Common myeloid progenitor, CD34-positive (primary cell): ENCODE measurements at regions not wholly inside any gene's neighbourhood (a gene's known extent, or its start where the extent isn't known, plus 50 kb on each side); places are given as distances from the start of the nearest gene placed in this dataset.
A peak's percentile ranks its signal among the peaks of the same experiment; 100 is the strongest.

Source experiments
- CTCF ChIA-PET: fragments of 350-600 bp; sonication (Branson Sonifier 250); formaldehyde crosslinking; loops from one replicate; lab custom pipeline; 2021; ENCODE audit warnings: antibody characterized with exemption; lab: Charles Lee
- POLR2A ChIA-PET: fragments of 350-600 bp; sonication (Branson Sonifier 250); formaldehyde crosslinking; loops from one replicate; lab custom pipeline; 2021; ENCODE audit warnings: antibody characterized with exemption; lab: Charles Lee
- DNase-seq, 3 donors: peaks; one replicate each; pipeline versions ENCODE4 v3.0.0 to v3.0.0-alpha.2; 2013
- H3K27ac ChIP-seq, 2 experiments: 1 replicate in 1 of 2; 2 replicates in 1 of 2; pipeline ENCODE4 v1.7.0; 2013; ENCODE audit warnings: inconsistent platforms in 2 of 2, low read length in 2 of 2, mild to moderate bottlenecking in 2 of 2, low read depth in 1 of 2, moderate library complexity in 1 of 2; ENCODE audit not compliant: severe bottlenecking in 2 of 2, insufficient read depth in 1 of 2, poor library complexity in 1 of 2
- H3K27me3 ChIP-seq, 5 experiments: replicated peaks in 2 of 5; 1 replicate in 3 of 5; 2 replicates in 2 of 5; pipeline versions ENCODE4 v1.6.1 to v1.7.0; 2013; ENCODE audit warnings: low read length in 4 of 5, mild to moderate bottlenecking in 2 of 5, moderate library complexity in 2 of 5, inconsistent platforms in 1 of 5; ENCODE audit not compliant: insufficient read depth in 5 of 5, control insufficient read depth in 4 of 5
- H3K36me3 ChIP-seq, 4 experiments: 1 replicate in 2 of 4; 2 replicates in 2 of 4; pipeline versions ENCODE4 v1.6.1 to v1.7.0; 2013; ENCODE audit warnings: low read length in 3 of 4, control low read depth in 1 of 4, mild to moderate bottlenecking in 1 of 4; ENCODE audit not compliant: control insufficient read depth in 4 of 4, insufficient read depth in 4 of 4
- H3K4me1 ChIP-seq, 4 experiments: 1 replicate in 3 of 4; 2 replicates in 1 of 4; pipeline versions ENCODE4 v1.6.1 to v1.7.1; 2013; ENCODE audit warnings: low read length in 3 of 4, mild to moderate bottlenecking in 3 of 4, control low read depth in 1 of 4, inconsistent platforms in 1 of 4, moderate library complexity in 1 of 4; ENCODE audit not compliant: control insufficient read depth in 4 of 4, insufficient read depth in 4 of 4; ENCODE audit errors: control extremely low read depth in 1 of 4
- H3K4me3 ChIP-seq, 7 experiments: 1 replicate in 4 of 7; 2 replicates in 3 of 7; pipeline versions ENCODE4 v1.5.1 to v1.7.0; 2013; ENCODE audit warnings: mild to moderate bottlenecking in 7 of 7, low read length in 6 of 7, moderate library complexity in 6 of 7, inconsistent platforms in 2 of 7, low read depth in 2 of 7, control low read depth in 1 of 7; ENCODE audit not compliant: insufficient read depth in 4 of 7, control insufficient read depth in 1 of 7; ENCODE audit errors: extremely low read depth in 1 of 7
- H3K9me3 ChIP-seq, 5 experiments: 1 replicate in 4 of 5; 2 replicates in 1 of 5; pipeline versions ENCODE4 v1.6.1 to v1.7.1; 2013; ENCODE audit warnings: low read length in 4 of 5, mild to moderate bottlenecking in 2 of 5, inconsistent platforms in 1 of 5, low read depth in 1 of 5, moderate library complexity in 1 of 5; ENCODE audit not compliant: control insufficient read depth in 4 of 5, insufficient read depth in 2 of 5; ENCODE audit errors: control extremely low read depth in 1 of 5
- WGBS: methylation state at CpG from one replicate; pipeline ENCODE4 v1.1.5; 2013; ENCODE audit not compliant: insufficient coverage; 5-methylcytosine and 5-hydroxymethylcytosine counted together

DNA sequence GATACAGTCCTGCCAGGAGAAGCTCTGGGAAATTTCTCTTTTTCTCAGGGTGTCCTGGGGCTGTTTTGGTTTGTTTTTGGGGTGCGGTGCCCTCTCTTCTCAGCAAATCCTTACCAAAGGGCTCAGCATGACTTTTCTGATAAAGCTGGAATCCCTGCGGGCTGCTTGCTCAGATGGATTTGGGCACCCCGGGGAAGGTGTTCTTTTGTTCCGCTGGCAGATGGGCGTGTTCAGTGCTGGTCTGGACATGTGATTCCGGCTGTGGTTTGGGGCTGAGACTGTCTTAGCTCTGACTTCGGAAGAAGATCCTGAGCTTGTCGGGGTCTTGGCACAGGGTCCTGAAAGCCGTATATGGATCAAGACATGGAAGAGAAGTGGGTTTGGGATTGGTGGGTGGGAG is 134.2 kb upstream of the SPRED2 start:
- ChIA-PET POLR2A (no interaction called here), CTCF (interaction anchor here (0.8 to 1.1 kb wide), 4 partner anchors 10 to 303 kb away, joined by 3 to 6 read pairs (median 3); no protein-coding TSS in a partner anchor)
- no peaks in the 10 kb centered on the region for H3K27me3 ChIP-seq
- DNase-seq: peak in 1 of 3 donors; percentile 33
- no peaks in the 10 kb centered on the region for H3K36me3 ChIP-seq
- peak overlapping the region in 3 of 7 experiments; percentile 17 to 48 (median 36) for H3K4me3 ChIP-seq
- WGBS: 44% methylated on average over 7 of the region's 9 CpGs
- H3K4me1 ChIP-seq: peaks cover 0 to 9% (median 7%) of the 10 kb centered on the region in 4 experiments
- H3K9me3 ChIP-seq: no peaks in the 10 kb centered on the region
- no peak overlapping the region for H3K27ac ChIP-seq

- DNase-seq: no peak
- no peaks in the 10 kb centered on the region for H3K9me3 ChIP-seq
- WGBS: 82% methylated on average over 8 of the region's 8 CpGs
- H3K4me3 ChIP-seq: no peak overlapping the region
- ChIA-PET CTCF (no interaction called here), POLR2A (no interaction called here)
- H3K27me3 ChIP-seq: no peaks in the 10 kb centered on the region
- no peak overlapping the region for H3K27ac ChIP-seq
- no peaks in the 10 kb centered on the region for H3K36me3 ChIP-seq
- peaks cover 0 to 9% (median 7%) of the 10 kb centered on the region in 4 experiments for H3K4me1 ChIP-seq
Observed at GRCh38 chr2:65565681-65566080, 133.3 kb upstream of the SPRED2 start.

DNA sequence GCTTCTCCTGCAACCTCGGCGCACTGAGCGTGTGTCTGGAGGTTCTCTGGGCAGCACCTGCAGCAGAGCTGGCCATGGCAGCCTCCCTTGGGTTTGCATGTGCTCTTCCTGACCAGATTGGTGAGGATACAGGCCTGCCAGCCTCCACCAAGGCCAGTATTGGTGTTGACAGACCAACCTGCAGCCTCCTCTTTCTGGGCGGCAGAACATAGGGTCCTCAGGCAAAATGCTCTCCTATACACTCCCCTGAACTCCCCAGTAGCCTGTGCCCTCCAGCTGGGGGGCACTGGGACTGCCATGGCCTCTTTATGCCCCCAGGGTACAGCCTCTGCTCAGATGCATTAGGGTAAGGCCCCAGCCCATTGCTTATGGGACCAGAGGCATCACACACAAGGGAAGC is 131.9 kb upstream of the SPRED2 start:
- ChIA-PET POLR2A (no interaction called here), CTCF (interaction anchor here (0.6 kb wide), 1 partner anchor 12 kb away, joined by 3 read pairs; no protein-coding TSS in a partner anchor)
- H3K4me1 ChIP-seq: peaks cover 0 to 9% (median 7%) of the 10 kb centered on the region in 4 experiments
- no peaks in the 10 kb centered on the region for H3K9me3 ChIP-seq
- no peaks in the 10 kb centered on the region for H3K36me3 ChIP-seq
- no peaks in the 10 kb centered on the region for H3K27me3 ChIP-seq
- no peak for DNase-seq
- WGBS: 91% methylated on average over 4 of the region's 4 CpGs
- no peak overlapping the region for H3K4me3 ChIP-seq
- no peak overlapping the region for H3K27ac ChIP-seq

DNA sequence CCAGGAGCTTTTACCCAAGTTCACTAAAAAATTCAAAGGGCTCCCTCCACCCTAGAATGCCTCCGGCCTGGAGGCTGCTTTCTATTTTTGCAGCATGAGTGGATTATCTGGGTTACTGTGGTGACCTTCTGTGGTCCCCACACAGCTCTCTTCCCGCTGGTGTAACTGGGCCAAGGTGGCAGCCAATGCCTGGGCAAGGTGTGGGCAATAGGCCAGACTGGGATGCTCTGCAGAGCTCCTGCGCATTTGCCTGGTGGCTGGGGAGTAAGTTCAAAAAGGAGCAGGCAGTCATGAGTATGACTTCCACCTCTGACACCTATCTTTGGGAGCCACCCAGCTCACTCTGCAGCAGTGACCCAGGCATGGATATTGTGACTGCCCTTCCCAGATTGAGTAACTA is 130.5 kb upstream of the SPRED2 start:
- H3K27ac ChIP-seq: no peak overlapping the region
- CTCF ChIA-PET: no interaction called here
- H3K27me3 ChIP-seq: no peaks in the 10 kb centered on the region
- peaks cover 0 to 9% (median 7%) of the 10 kb centered on the region in 4 experiments for H3K4me1 ChIP-seq
- POLR2A ChIA-PET: interaction anchor here (1.1 kb wide), 1 partner anchor 179 kb away, joined by 3 read pairs; no protein-coding TSS in a partner anchor
- WGBS: 100% methylated on average over 1 of the region's 3 CpGs
- H3K9me3 ChIP-seq: no peaks in the 10 kb centered on the region
- H3K36me3 ChIP-seq: no peaks in the 10 kb centered on the region
- DNase-seq: no peak
- H3K4me3 ChIP-seq: no peak overlapping the region

DNA sequence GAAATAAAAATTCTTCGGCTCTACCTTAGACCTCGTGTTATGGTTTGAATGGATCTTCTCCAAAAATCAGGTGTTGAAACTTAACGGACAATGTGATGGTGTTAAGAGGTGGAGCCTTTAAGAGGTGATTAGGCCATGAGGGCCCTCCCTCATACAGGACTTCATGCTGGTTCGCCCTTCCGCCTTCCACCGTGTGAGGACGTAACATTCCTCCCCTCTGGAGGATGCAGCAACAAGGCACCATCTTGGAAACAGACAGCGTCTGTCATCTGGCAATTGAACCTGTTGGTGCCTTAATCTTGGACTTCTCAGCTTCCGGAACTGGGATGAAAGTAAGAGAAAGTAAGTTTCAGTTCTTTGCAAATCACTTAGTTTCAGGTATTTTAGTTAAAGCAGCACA is 126.3 kb upstream of the SPRED2 start:
- H3K27ac ChIP-seq: no peak overlapping the region
- WGBS: 87% methylated on average over 9 of the region's 9 CpGs
- no peaks in the 10 kb centered on the region for H3K9me3 ChIP-seq
- no peaks in the 10 kb centered on the region for H3K36me3 ChIP-seq
- H3K27me3 ChIP-seq: no peaks in the 10 kb centered on the region
- DNase-seq: no peak
- H3K4me3 ChIP-seq: no peak overlapping the region
- CTCF ChIA-PET: no interaction called here
- H3K4me1 ChIP-seq: no peaks in the 10 kb centered on the region
- POLR2A ChIA-PET: no interaction called here

DNA sequence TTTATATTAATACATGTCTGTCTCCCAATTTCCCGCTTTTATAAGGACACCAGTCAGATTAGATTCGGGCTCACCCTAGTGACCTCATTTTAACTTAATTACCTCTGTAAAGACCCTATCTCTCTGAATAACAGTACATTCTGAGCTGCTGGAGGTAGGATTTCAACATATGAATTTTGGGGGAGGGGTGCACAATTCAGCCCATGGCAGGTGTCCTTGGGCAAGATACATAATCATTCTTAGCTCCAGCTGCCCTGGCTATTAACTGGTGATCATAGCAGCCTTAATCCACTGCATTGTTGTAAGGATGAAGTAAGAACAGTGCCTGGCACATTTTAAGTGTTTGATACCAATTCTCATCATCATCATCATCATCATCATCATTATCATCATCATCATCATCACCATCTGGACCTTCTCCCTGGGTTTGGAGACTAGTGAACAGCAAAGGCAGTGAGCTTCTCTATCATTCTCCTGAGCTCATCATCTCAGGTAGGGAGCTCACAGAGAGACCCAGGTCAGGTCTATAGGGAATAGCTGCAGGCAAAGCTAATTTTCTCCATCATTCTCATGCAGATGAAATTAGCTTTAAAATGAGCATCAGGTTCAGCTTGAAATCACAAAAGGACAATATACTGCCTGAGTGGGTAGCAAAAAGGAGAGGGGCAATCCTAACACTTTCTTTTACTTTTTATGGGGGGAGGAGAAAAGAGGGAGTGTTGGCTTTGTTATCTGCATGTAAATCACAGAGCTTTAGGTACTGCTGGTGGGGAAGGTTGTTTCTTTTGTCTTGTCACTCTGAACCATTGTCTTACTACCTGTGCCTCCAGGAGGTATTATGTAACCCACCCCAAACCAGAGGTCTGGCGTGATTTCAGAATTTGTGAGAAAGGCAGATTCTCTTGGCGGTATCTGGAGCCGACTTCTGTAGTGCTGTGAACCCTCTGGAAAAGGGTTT is 125.5 kb upstream of the SPRED2 start:
- H3K9me3 ChIP-seq: no peaks in the 10 kb centered on the region
- no peak overlapping the region for H3K27ac ChIP-seq
- 100% methylated on average over 5 of the region's 5 CpGs for WGBS
- H3K27me3 ChIP-seq: no peaks in the 10 kb centered on the region
- H3K4me3 ChIP-seq: no peak overlapping the region
- CTCF ChIA-PET: interaction anchor here (0.6 to 0.8 kb wide), 3 partner anchors 99 to 429 kb away, joined by 3 read pairs; no protein-coding TSS in a partner anchor
- POLR2A ChIA-PET: no interaction called here
- no peak for DNase-seq
- no peaks in the 10 kb centered on the region for H3K4me1 ChIP-seq
- no peaks in the 10 kb centered on the region for H3K36me3 ChIP-seq
